ENCODE measurements at regions not wholly inside any gene's neighbourhood (a gene's known extent, or its start where the extent isn't known, plus 50 kb on each side); places are given as distances from the start of the nearest gene placed in this dataset.

GRCh38 chrX:40244980-40245379, 147.2 kb upstream of the BCOR start:
- Histone ChIP-seq H3K4me3 (no peak overlapping the region), H3K4me1 (replicated peaks; ENCODE audit: insufficient read depth) (no peaks in the 10 kb centered on the region), H3K9me3 (ENCODE audit: insufficient read depth, low read depth) (no peaks in the 10 kb centered on the region), H3K79me2 (ENCODE audit: low read depth) (no peaks in the 10 kb centered on the region), H3K9me2 (ENCODE audit: insufficient read depth) (no peaks in the 10 kb centered on the region), H3K27ac (no peak overlapping the region), H3K27me3 (ENCODE audit: insufficient read depth, low read depth) (no peaks in the 10 kb centered on the region), H3K4me2 (no peak overlapping the region), H3F3A (ENCODE audit: insufficient read depth, low read depth) (no peaks in the 10 kb centered on the region), H2AFZ (no peak overlapping the region), H3K36me3 (ENCODE audit: low read depth) (no peaks in the 10 kb centered on the region), H4K20me1 (ENCODE audit: insufficient read depth) (no peaks in the 10 kb centered on the region)
- TF ChIP-seq CTCF (conservative IDR thresholded peaks at IDR 0.05) (no peak), EZH2 (IDR thresholded peaks at IDR 0.05; ENCODE audit: low read depth) (no peak)
- POLR2A ChIA-PET (ENCODE audit: unreplicated experiment) = no interaction called here
- BruUV-seq (replicated peaks) = no TSS peak
- DNase-seq = no peak
- CTCF ChIA-PET = no interaction called here
- intact Hi-C loops (cut with micrococcal nuclease; ENCODE audit: unreplicated experiment) = no loop called here

- Histone ChIP-seq H3K9me3 (ENCODE audit: insufficient read depth, low read depth) (no peaks in the 10 kb centered on the region), H3K4me1 (replicated peaks; ENCODE audit: insufficient read depth) (no peaks in the 10 kb centered on the region), H3K36me3 (ENCODE audit: low read depth) (no peaks in the 10 kb centered on the region), H4K20me1 (ENCODE audit: insufficient read depth) (no peaks in the 10 kb centered on the region), H2AFZ (no peak overlapping the region), H3K27me3 (ENCODE audit: insufficient read depth, low read depth) (no peaks in the 10 kb centered on the region), H3K79me2 (ENCODE audit: low read depth) (no peaks in the 10 kb centered on the region), H3K9me2 (ENCODE audit: insufficient read depth) (no peaks in the 10 kb centered on the region), H3F3A (ENCODE audit: insufficient read depth, low read depth) (no peaks in the 10 kb centered on the region), H3K4me3 (no peak overlapping the region), H3K4me2 (no peak overlapping the region), H3K27ac (no peak overlapping the region)
- BruUV-seq (replicated peaks) = no TSS peak
- no peak for DNase-seq
- intact Hi-C loops (cut with micrococcal nuclease; ENCODE audit: unreplicated experiment) = no loop called here
- no peak for TF ChIP-seq CTCF (conservative IDR thresholded peaks at IDR 0.05)
- no peak for TF ChIP-seq EZH2 (IDR thresholded peaks at IDR 0.05; ENCODE audit: low read depth)
- ChIA-PET POLR2A (ENCODE audit: unreplicated experiment) (no interaction called here), CTCF (no interaction called here)
Measured at GRCh38 chrX:40243755-40244515, 146.2 kb upstream of the BCOR start.

DNA sequence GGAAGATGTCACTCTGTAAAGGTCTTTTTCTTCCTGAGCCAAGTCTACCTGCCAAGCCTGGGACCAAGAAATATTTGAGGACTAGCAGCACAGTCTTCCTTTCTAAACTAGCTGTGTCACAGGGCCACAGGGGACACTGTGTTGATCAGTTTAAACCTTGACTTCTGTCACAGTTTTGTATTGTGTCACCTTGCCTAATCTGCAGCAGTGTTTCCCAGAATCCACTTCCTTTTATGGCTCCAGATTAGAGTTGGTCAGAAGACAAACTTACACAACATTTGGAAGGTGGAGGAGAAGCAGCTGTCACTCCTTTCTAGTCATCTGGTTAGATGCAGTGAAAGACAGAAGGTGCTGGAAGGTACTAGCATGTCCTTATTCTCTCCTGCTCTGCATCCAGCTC, 143.1 kb upstream of the BCOR start:
- H3K27me3 ChIP-seq (ENCODE audit: insufficient read depth, low read depth) = no peaks in the 10 kb centered on the region
- H4K20me1 ChIP-seq (ENCODE audit: insufficient read depth) = no peaks in the 10 kb centered on the region
- ChIA-PET CTCF (no interaction called here), POLR2A (ENCODE audit: unreplicated experiment) (no interaction called here)
- H3K4me3 ChIP-seq = no peak overlapping the region
- H3F3A ChIP-seq (ENCODE audit: insufficient read depth, low read depth) = no peaks in the 10 kb centered on the region
- no peaks in the 10 kb centered on the region for H3K9me2 ChIP-seq (ENCODE audit: insufficient read depth)
- H3K27ac ChIP-seq = no peak overlapping the region
- H3K9me3 ChIP-seq (ENCODE audit: insufficient read depth, low read depth) = no peaks in the 10 kb centered on the region
- H2AFZ ChIP-seq = no peak overlapping the region
- no peaks in the 10 kb centered on the region for H3K4me1 ChIP-seq (replicated peaks; ENCODE audit: insufficient read depth)
- no peaks in the 10 kb centered on the region for H3K79me2 ChIP-seq (ENCODE audit: low read depth)
- intact Hi-C loops (cut with micrococcal nuclease; ENCODE audit: unreplicated experiment) = no loop called here
- no peaks in the 10 kb centered on the region for H3K36me3 ChIP-seq (ENCODE audit: low read depth)
- TF ChIP-seq EZH2 (IDR thresholded peaks at IDR 0.05; ENCODE audit: low read depth) (no peak), CTCF (conservative IDR thresholded peaks at IDR 0.05) (no peak)
- DNase-seq = no peak
- no TSS peak for BruUV-seq (replicated peaks)
- H3K4me2 ChIP-seq = no peak overlapping the region

All from PC-9 (cell line).